SKM-1 (cell line): ENCODE measurements at regions not wholly inside any gene's neighbourhood (a gene's known extent, or its start where the extent isn't known, plus 50 kb on each side); places are given as distances from the start of the nearest gene placed in this dataset.

Source experiments
- DNase-seq: peaks from one replicate; lab custom pipeline; 2025; ENCODE audit not compliant: unreplicated experiment; lab: John Stamatoyannopoulos, UW

- no peak for DNase-seq
Observed at GRCh38 chr12:126469211-126469610, 1404.0 kb downstream of the AACS start.

- no peak for DNase-seq
Observed at GRCh38 chr12:126474703-126475102, 1409.5 kb downstream of the AACS start.

DNA sequence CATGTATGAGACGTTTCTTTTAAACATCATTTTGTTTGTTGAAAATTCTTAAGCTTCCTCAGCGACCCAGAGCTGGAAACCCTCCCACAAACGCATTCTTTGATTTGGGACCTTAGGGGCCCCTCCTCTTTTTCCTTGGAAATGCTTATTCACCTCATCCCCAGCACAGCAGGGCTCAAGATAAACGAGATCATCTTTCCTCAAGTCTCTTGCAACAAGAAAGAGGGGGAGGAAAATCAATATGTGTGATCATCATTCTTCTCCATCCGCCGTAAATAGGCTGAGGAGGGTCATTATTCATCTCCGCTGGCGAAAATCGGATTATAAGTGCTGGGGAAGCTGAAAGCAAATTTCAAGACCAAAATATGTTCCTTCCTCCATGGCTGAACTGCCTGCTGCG, 1415.2 kb downstream of the AACS start:
- DNase-seq = no peak

- DNase-seq = no peak
Observed at GRCh38 chr12:126481688-126482087, 1416.5 kb downstream of the AACS start.

DNA sequence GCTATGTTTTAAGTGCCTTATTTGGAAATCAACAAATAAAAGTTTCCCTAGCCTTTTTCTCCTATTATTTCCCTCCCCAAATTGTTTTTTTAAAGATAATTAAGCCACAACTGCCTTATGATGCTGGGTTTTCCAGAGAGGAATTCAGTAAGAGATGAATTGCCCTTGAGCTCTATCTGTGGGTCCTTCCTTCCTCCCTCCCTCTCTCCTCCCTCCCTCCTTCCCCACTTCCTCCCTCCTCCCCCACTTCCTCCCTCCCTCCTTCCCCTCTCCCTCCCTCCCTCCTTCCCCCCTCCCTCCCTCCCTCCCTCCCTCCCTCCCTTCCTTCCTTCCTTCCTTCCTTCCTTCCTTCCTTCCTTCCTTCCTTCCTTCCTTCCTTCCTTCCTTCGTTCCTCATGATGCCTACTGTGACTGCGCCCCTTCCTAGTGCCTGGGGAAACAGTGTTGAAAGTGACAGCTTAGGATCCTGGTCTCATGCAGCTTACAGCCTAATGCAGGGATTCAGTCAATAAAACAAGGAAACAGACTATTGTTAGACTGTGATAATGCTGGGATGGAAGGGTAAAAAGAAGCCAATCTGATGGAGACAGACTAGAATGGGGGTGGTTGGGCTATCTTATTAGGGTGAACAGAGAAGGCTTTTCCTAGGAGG, 1417.1 kb downstream of the AACS start:
- no peak for DNase-seq

DNA sequence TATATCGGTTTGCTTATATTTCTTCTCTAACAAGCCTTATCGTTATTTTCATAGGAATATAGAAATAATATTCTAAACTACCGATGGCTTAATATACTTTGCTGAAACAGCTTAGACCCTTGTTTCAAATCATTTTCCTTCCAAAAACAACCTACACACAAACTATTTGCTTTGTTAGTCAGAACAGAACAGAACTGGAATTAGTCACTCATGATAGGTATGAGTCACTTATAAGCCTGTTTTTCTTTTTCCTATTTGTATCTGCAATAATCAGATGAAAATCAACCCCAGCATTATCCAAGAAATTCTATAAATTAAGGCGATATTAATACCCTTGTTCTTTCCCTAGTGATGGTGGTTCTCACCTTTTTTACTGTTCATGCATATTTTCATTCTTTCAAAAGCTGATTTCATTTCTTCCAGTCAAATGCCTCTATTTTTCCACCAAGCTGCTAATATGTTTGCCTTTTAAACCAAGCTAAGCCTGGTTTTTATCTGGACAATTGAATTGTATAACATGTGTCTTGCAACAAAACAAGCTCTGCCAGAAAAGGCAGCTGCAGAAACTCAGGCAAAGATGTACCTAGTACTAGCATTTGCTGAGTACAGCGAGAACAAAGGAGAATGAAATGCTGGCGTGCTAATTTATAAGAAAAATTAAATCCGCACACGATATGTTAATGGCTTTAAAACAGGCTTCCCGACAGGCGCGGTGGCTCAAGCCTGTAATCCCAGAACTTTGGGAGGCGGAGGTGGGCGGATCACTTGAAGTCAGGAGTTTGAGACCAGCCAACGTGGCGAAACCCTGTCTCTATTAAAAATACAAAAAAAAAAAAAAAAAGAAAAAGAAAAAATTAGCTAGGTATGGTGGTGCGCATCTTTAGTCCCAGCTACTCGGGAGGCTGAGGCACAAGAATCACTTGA, 1418.2 kb downstream of the AACS start:
- no peak for DNase-seq

DNA sequence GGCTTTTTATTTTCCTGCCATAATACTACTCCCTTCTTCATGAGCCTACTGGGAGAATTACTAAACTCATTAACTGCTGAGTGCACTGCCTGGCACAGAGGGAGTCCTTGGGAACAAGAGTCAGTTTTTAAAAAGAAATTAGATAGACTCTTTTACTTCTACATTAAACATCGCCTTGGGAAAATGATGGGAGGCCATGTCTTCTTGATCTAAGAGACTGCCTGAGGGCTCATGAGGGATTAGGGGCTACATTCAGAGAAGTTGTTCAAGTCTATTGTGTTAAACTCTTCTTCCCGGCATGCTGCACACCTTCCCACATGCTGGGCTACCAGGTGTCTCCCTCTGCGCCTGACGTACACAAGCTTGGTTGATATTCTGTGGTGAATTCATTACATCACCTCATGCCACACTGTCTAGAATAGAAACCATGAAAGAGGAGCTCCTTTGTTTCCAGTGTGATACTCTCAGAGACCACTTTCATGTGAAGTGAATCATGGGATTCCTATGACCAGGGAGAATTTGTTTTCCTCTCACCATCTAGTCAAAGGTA, 1422.3 kb downstream of the AACS start:
- no peak for DNase-seq

GRCh38 chr12:126488806-126489205, 1423.6 kb downstream of the AACS start:
- no peak for DNase-seq

GRCh38 chr12:126492181-126492580, 1426.9 kb downstream of the AACS start:
- no peak for DNase-seq

DNA sequence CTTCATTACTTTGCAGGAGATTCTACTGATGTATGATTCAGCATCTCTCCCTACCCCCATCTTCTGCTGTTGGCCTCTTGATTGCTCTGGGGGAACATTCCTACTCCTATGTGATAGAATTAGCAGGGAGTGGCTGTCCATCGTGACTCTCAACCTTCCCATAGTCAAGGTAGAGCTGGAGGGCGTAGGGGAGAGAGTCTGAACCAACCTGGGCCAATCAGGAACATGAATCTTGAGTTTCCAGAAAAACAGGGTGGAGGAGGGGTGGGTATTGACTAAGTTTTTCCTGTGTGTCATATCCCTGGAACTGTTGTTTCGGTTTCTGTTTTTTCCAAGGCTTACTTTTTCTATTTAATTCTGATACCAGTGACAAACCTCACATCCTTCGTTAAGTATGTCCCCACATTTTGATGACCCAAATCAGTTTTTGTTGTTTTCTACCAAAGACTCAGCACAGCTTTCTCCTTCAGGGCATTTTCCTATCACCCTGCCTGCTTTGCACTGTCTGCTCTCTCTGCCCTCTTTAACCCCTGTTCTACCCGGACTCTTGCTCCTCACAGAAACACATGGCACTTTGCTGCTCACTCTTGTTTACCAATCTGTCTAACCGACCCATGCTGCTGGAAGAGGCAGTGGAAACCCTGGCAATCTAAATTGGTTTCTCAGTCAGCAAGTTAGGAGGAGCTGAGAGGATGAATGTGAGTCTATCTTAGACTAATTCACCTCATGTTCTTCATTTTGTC, 1428.3 kb downstream of the AACS start:
- no peak for DNase-seq

DNA sequence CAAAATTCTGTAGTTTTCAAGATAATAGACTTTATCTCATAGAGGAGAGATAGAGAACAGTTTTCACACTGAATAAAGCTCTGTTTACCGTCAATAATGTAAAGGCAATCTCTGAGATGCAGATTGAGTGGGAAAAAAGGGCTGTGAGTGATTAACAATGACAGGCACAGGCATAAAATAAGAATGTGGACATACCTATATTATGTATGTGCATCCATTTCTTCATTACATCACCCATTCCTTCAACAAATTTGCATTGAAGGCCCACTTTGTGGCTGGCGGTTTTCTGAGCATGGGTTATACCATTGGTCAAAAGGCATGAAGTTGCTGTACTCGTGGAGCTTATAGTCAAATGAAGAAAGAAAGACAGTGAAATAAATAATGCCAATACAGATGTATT, 1431.0 kb downstream of the AACS start:
- no peak for DNase-seq

DNA sequence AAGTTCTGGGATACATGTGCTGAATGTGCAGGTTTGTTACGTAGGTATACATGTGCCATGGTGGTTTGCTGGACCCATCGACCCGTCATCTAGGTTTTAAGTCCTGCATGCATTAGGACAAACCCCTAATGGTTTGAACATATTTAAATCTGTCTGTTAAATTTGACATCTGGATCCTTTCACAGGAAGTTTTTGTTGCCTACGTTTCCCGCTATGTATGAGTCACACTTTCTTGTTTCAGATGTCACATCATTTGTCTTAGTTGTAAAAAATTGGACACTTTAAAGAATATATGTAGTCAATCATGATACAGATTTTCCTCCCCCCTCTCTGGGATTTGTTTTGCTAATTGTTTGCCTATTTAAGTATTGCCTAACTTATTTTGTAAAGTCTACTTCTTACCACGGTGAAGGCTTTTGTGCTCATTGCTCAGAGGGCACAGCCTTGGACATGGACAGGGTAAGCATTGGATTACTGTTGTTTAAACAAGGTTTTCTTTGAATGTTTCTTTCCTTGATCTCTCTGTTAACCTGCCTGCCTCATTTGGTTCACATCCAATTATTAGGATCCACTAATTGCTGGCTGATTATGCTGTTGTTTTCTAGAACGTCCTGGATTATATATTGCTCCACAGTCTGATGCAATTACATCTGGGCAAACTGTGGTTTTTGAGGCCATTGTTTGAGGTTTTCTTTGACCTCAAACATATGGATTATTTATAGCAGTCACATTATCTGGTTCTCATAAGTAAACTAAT, 1441.4 kb downstream of the AACS start:
- DNase-seq = no peak

GRCh38 chr12:126507231-126507630, 1442.0 kb downstream of the AACS start:
- DNase-seq = no peak

GRCh38 chr12:126509572-126509971, 1444.3 kb downstream of the AACS start:
- DNase-seq = no peak

DNA sequence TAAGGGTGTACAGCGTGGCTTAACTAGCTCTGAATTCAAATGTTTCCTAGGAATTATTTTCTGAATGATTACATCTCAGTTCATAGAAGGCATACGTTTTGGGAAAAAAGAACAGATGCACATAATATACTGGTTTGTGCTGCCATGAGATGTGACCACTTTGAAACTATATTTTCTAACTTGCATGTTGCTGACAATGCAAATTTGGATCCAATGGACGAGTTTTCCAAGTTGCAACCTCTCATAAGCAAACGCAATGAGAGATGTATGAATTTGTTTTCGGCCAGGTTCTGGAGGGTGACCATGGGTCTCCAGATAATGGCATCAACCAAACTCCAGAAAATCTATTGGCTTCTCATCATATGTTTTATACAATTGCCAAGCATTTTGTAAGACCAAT, 1445.4 kb downstream of the AACS start:
- no peak for DNase-seq

DNA sequence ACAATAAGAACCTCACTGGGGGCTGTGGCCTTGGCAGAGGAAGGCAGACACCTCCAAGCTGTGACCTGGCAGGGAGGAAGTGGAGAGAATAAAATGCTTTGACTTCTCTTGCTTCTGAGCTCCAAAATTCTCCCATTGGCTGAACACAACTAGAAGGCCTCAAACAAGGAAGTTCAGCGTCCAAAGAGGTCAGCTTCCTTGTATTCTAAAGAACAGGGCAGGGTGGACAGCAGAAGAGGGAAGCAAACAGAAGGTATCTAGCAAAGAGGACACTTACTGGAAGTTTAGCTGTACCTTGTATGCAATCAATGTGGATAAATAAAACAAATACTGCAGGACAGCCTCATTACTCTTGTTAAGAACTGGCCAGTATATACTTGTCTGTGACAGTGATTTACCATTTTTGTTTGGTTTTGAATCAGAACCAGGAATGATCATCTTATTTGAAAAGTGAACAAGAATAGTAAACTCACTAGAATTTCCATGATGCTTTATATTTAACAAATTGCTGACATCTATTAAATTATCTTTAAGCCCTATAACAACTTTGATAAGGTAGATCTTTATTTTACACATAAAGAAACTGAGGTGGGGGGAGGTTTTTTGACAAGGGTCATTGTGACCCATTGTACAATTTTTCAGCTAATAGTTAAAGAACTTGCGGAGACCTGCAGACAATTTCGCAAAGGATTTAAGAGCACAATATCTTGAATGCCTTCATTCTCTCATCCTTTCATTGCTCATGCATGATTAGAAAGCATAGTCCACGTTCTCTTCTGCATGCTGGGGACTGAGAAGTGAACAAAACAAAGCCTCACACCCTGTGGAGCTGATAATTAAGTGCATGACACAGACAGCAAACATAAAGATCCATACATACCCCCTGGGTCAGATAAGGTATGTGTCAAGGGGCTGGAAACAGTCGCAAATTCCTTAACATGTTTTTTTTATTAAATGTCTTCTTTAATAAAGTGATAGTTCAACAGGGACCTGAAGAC, 1448.0 kb downstream of the AACS start:
- no peak for DNase-seq

GRCh38 chr12:126518596-126519200, 1453.5 kb downstream of the AACS start:
- DNase-seq = no peak

GRCh38 chr12:126519833-126520232, 1454.6 kb downstream of the AACS start:
- no peak for DNase-seq

DNA sequence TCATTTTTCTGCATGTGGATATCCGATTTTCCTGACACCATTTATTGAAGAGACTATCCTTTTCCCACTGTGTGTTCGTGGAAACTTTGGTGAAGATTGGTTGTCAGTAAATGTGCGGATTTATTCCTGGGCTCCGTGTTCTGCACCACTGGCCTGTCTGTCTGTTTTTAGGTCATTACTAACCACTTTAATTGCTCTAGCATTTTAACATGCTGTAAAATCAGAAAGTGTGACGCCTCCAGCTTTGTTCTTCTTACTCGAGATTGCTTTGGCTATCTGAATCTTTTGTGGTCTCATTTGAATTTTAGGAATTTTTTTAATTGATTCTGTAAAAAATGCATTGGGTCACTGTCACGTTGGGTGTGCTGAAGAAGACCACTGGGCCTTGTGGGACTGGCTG, 1458.7 kb downstream of the AACS start:
- DNase-seq = no peak
